Spinal cord (tissue), 9 donors: ENCODE measurements at regions not wholly inside any gene's neighbourhood (a gene's known extent, or its start where the extent isn't known, plus 50 kb on each side); places are given as distances from the start of the nearest gene placed in this dataset.

Source experiments
- DNase-seq, 6 donors: peaks; one replicate each; pipeline versions ENCODE4 v3.0.0 to v3.0.0-alpha.2; 2013 to 2015; ENCODE audit warnings: low spot score in 6 of 6, low read depth in 4 of 6
- H3K27ac ChIP-seq: one replicate; pipeline ENCODE4 v1.5.1; 2013; ENCODE audit warnings: low read depth, low read length, control low read depth
- H3K27me3 ChIP-seq: one replicate; pipeline ENCODE4 v1.6.1; 2013; ENCODE audit warnings: low read length; ENCODE audit not compliant: control insufficient read depth, insufficient read depth
- H3K36me3 ChIP-seq: one replicate; pipeline ENCODE4 v1.6.1; 2013; ENCODE audit warnings: low read length; ENCODE audit not compliant: control insufficient read depth, insufficient read depth
- H3K4me1 ChIP-seq: one replicate; pipeline ENCODE4 v1.6.1; 2013; ENCODE audit warnings: low read length; ENCODE audit not compliant: control insufficient read depth, insufficient read depth
- H3K4me3 ChIP-seq: one replicate; pipeline ENCODE4 v1.5.1; 2013; ENCODE audit warnings: low read depth, low read length, control low read depth
- H3K9me3 ChIP-seq: one replicate; pipeline ENCODE4 v1.6.1; 2013; ENCODE audit warnings: low read length; ENCODE audit not compliant: control insufficient read depth, insufficient read depth
- WGBS: methylation state at CpG from one replicate; pipeline ENCODE4 v1.1.5; 2013; ENCODE audit warnings: missing lambda C conversion rate; ENCODE audit not compliant: insufficient coverage; 5-methylcytosine and 5-hydroxymethylcytosine counted together
- donor health status: healthy.

DNA sequence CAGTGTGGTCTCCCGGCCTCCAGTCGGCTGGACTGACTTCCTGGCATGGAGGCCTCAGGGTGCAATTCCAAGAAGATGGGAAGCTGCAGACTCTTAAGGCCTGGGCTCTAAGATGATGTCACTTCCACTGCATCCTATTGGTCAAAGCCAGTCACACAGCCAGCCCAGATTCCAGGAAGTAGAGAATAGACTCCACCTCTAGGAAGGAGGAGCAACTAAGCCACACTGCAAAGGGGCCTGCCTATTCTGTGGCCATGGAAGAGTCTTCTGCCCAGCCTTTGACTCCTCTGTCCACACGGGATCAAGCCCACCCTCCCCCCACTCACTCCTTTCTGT, 103.9 kb upstream of the RFLNA start:
- H3K36me3 ChIP-seq, result no peaks in the 10 kb centered on the region
- peak in 1 of 6 donors; percentile 69 for DNase-seq
- no peaks in the 10 kb centered on the region for H3K27me3 ChIP-seq
- H3K4me3 ChIP-seq, result no peak overlapping the region
- no peaks in the 10 kb centered on the region for H3K9me3 ChIP-seq
- H3K4me1 ChIP-seq, result peaks cover 53% of the 10 kb centered on the region
- WGBS, result 75% methylated on average over 3 of the region's 3 CpGs
- H3K27ac ChIP-seq, result peak overlapping the region; percentile 65

- Histone ChIP-seq H3K4me1 (peaks cover 47% of the 10 kb centered on the region), H3K27ac (peak overlapping the region; percentile 65), H3K4me3 (no peak overlapping the region), H3K36me3 (no peaks in the 10 kb centered on the region), H3K9me3 (peaks cover 3% of the 10 kb centered on the region), H3K27me3 (no peaks in the 10 kb centered on the region)
- WGBS, result 51% methylated on average over 8 of the region's 12 CpGs
- peak in 2 of 6 donors; percentile 3 to 41 for DNase-seq
Observed at GRCh38 chr12:124191966-124192365, 102.9 kb upstream of the RFLNA start.

DNA sequence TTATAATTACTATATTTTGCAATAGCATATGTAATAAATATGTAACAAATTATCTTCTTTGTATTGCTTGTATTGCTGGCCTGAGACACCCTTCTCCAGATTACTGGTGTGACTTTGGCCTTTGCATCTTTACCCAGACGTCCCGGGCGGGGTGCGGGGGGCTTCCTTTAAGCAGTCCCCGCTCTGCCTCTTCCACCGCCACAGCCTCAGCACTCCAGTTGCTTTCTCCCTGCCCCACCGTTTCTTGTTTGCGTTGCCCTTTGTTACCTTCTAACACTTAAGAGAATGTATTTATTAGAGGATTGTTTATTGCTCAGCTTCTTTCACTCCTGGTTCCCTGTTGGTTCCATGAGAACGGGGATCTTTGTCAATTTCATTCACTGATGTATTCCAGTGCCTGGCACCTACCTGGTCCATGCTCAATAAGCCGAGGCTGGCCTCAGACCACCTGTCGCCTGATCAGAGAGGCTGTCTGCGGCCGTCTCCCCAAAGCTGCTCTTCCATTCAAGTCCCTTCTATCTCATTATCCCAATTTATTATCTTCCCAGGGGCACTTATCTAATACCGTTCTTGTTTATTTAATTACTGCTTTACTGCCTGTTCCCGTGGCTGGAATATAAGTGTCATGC, 100.5 kb upstream of the RFLNA start:
- H3K27ac ChIP-seq, result no peak overlapping the region
- 80% methylated on average over 10 of the region's 15 CpGs for WGBS
- peaks cover 3% of the 10 kb centered on the region for H3K9me3 ChIP-seq
- no peaks in the 10 kb centered on the region for H3K27me3 ChIP-seq
- peaks cover 30% of the 10 kb centered on the region for H3K4me1 ChIP-seq
- no peaks in the 10 kb centered on the region for H3K36me3 ChIP-seq
- DNase-seq, result peak in 1 of 6 donors; percentile 7
- no peak overlapping the region for H3K4me3 ChIP-seq

- WGBS, result 53% methylated on average over 16 of the region's 18 CpGs
- Histone ChIP-seq H3K27ac (no peak overlapping the region), H3K9me3 (peaks cover 3% of the 10 kb centered on the region), H3K4me1 (peaks cover 27% of the 10 kb centered on the region), H3K36me3 (no peaks in the 10 kb centered on the region), H3K27me3 (no peaks in the 10 kb centered on the region), H3K4me3 (no peak overlapping the region)
- peak in 2 of 6 donors; percentile 34 to 60 for DNase-seq
Observed at GRCh38 chr12:124194893-124195566, 99.9 kb upstream of the RFLNA start.

GRCh38 chr12:124195567-124195942, 99.3 kb upstream of the RFLNA start:
- Histone ChIP-seq H3K4me1 (peaks cover 27% of the 10 kb centered on the region), H3K27me3 (no peaks in the 10 kb centered on the region), H3K4me3 (no peak overlapping the region), H3K9me3 (peaks cover 3% of the 10 kb centered on the region), H3K27ac (no peak overlapping the region), H3K36me3 (no peaks in the 10 kb centered on the region)
- WGBS, result 74% methylated on average over 4 of the region's 6 CpGs
- DNase-seq, result no peak

DNA sequence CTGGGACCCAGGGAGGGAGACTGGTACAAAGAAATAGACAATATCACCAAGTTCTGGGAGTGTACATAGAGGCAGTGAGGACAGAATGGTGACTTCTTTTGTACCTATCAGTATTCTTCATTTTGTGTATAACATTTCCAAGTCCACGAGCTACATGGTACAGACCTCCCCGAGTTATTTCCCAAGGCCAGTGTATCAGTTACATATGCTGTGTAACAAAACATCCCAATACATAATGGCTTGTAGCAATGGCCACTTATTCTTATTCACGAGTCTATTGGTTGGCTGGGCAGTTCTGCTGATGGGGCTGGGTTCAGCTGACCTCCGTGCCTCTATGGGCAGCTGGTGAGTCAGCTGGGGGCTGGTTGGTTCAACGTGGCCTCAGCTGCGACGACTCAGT, 98.7 kb upstream of the RFLNA start:
- Histone ChIP-seq H3K9me3 (peaks cover 3% of the 10 kb centered on the region), H3K4me3 (no peak overlapping the region), H3K4me1 (peaks cover 21% of the 10 kb centered on the region), H3K27ac (no peak overlapping the region), H3K36me3 (no peaks in the 10 kb centered on the region), H3K27me3 (no peaks in the 10 kb centered on the region)
- 95% methylated on average over 6 of the region's 7 CpGs for WGBS
- no peak for DNase-seq

- DNase-seq, result no peak
- Histone ChIP-seq H3K9me3 (peaks cover 2% of the 10 kb centered on the region), H3K36me3 (no peaks in the 10 kb centered on the region), H3K27ac (no peak overlapping the region), H3K27me3 (no peaks in the 10 kb centered on the region), H3K4me1 (no peaks in the 10 kb centered on the region), H3K4me3 (no peak overlapping the region)
- no CpG with 5 or more reads among the region's 1 CpG for WGBS
Observed at GRCh38 chr12:124201248-124201647, 93.6 kb upstream of the RFLNA start.

DNA sequence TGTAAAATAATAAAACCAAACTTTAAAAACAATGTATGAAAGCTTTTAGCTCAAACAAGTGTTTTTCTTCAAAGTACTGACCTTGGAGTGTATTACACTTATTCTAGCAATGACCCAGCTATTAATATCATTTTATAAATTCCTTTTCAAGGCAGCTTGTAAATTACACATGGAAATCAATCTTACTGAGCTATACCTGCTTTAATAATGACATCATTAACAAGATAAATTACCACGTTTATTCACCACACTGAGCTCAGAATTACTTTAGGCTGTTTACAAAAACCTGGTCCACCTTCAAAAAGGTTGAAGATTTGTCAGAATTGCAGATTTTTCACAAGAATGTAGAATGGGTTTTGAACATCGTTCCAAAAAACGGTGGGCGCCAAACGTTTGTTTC, 91.7 kb upstream of the RFLNA start:
- Histone ChIP-seq H3K4me3 (no peak overlapping the region), H3K27ac (no peak overlapping the region), H3K4me1 (no peaks in the 10 kb centered on the region), H3K9me3 (no peaks in the 10 kb centered on the region), H3K36me3 (no peaks in the 10 kb centered on the region), H3K27me3 (no peaks in the 10 kb centered on the region)
- WGBS, result no CpG with 5 or more reads among the region's 5 CpGs
- DNase-seq, result peak in 1 of 6 donors; percentile 9

- Histone ChIP-seq H3K27ac (no peak overlapping the region), H3K4me3 (no peak overlapping the region), H3K4me1 (no peaks in the 10 kb centered on the region), H3K9me3 (no peaks in the 10 kb centered on the region), H3K36me3 (peaks cover 2% of the 10 kb centered on the region), H3K27me3 (no peaks in the 10 kb centered on the region)
- no CpG with 5 or more reads among the region's 2 CpGs for WGBS
- no peak for DNase-seq
Observed at GRCh38 chr12:124205405-124205804, 89.5 kb upstream of the RFLNA start.

DNA sequence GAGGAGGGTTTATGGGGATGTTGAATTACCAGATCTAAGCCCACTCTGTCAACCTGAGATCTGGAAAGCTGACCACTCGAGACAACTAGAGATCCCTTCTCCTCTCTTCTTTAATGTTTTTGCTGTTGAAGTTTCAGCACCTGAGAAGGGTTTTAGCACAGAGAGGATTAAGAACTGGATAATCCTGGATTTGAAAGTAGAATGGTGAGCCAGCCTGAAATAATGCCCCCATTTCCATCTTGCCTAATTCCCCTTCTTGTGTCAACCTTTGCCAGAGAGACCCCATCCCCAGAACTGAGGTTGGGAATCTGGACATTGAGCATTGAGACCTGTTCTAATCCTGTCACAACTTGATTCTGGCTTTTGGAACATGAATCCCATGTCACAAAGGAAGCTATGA, 87.8 kb upstream of the RFLNA start:
- H3K4me3 ChIP-seq, result no peak overlapping the region
- peaks cover 2% of the 10 kb centered on the region for H3K9me3 ChIP-seq
- no peaks in the 10 kb centered on the region for H3K4me1 ChIP-seq
- H3K27ac ChIP-seq, result no peak overlapping the region
- DNase-seq, result no peak
- H3K36me3 ChIP-seq, result peaks cover 2% of the 10 kb centered on the region
- no CpG with 5 or more reads among the region's 1 CpG for WGBS
- no peaks in the 10 kb centered on the region for H3K27me3 ChIP-seq
